ENCODE measurements at regions not wholly inside any gene's neighbourhood (a gene's known extent, or its start where the extent isn't known, plus 50 kb on each side); places are given as distances from the start of the nearest gene placed in this dataset.

DNA sequence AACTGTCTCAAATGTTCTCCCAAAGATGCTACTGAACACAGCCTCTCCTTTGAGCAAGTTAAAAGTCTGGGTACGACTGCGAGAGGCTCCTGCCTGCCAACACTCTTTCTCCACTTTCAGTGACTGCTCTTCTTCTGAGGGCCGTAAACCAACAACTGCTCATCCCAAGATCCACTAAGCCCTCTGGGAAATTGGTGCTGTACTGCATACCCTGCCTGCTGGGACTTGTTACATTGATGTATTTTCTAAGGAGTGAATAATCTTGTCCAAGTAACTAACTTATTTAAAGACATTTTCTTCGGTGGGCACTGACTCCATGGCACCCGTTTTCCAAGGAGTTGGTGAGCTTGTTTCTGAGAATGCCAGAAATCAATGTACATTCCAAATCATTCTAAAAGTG, 87.2 kb downstream of the ZNF280B start:
- TF ChIP-seq POLR2A (IDR thresholded peaks at IDR 0.05; ENCODE audit: low read depth, low read length): no peak
- FAIRE-seq (no peak), DNase-seq (ENCODE audit: insufficient read length, low spot score) (no peak)

DNA sequence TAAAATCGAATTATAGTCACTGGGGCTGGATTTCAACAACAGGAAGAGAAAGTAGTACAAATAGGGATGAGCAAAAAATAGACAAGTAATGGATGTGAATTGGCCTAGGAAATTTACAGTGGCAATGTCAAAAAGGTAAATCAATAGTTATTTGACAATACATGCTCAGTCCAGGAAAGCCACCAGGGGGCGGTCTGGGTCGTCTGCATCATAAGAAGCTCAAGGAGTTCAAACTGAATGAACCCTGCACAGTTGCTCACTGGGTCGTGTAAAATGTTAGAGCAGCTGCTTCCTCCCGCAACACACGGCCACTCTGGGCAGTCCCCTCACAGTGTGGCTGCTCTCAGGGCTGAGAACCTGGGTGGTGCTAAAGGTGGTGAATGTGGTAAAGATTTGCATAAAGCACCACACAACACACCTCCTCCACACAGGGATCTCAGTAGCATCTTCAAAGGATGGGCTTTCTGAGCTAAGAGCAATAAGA, 85.9 kb downstream of the ZNF280B start:
- DNase-seq (ENCODE audit: insufficient read length, low spot score) (peak; percentile 23), FAIRE-seq (peak; percentile 6)
- no peak for TF ChIP-seq POLR2A (IDR thresholded peaks at IDR 0.05; ENCODE audit: low read depth, low read length)

- DNase-seq (ENCODE audit: insufficient read length, low spot score) (no peak), FAIRE-seq (no peak)
- TF ChIP-seq POLR2A (IDR thresholded peaks at IDR 0.05; ENCODE audit: low read depth, low read length): no peak
Observed at GRCh38 chr22:22423681-22424080, 84.9 kb downstream of the ZNF280B start.

- no peak for TF ChIP-seq POLR2A (IDR thresholded peaks at IDR 0.05; ENCODE audit: low read depth, low read length)
- FAIRE-seq (no peak), DNase-seq (ENCODE audit: insufficient read length, low spot score) (no peak)
Observed at GRCh38 chr22:22424210-22424800, 84.2 kb downstream of the ZNF280B start.

GRCh38 chr22:22424956-22425355, 83.6 kb downstream of the ZNF280B start:
- no peak for DNase-seq (ENCODE audit: insufficient read length, low spot score)
- FAIRE-seq: no peak
- TF ChIP-seq POLR2A (IDR thresholded peaks at IDR 0.05; ENCODE audit: low read depth, low read length): no peak

DNA sequence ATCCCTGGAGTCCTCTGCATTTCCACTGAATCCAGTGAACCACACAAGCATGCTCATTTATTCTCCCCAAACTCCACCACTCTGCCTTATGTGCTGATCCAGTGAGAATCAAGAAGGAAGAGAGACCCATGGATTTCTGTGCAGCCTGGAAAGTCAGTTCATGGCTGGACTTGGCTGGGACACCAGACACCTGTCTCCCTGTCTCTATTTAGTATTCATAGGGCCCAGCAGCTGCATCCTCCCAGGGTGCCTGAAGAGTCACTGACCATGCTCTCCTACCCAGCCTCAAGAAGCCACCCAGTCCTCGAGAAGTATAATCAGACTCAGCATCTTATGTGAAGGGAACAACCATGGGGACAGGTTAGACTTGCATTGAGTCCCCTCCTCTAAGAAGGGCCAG, 83.2 kb downstream of the ZNF280B start:
- no peak for DNase-seq (ENCODE audit: insufficient read length, low spot score)
- no peak for TF ChIP-seq POLR2A (IDR thresholded peaks at IDR 0.05; ENCODE audit: low read depth, low read length)
- no peak for FAIRE-seq

DNA sequence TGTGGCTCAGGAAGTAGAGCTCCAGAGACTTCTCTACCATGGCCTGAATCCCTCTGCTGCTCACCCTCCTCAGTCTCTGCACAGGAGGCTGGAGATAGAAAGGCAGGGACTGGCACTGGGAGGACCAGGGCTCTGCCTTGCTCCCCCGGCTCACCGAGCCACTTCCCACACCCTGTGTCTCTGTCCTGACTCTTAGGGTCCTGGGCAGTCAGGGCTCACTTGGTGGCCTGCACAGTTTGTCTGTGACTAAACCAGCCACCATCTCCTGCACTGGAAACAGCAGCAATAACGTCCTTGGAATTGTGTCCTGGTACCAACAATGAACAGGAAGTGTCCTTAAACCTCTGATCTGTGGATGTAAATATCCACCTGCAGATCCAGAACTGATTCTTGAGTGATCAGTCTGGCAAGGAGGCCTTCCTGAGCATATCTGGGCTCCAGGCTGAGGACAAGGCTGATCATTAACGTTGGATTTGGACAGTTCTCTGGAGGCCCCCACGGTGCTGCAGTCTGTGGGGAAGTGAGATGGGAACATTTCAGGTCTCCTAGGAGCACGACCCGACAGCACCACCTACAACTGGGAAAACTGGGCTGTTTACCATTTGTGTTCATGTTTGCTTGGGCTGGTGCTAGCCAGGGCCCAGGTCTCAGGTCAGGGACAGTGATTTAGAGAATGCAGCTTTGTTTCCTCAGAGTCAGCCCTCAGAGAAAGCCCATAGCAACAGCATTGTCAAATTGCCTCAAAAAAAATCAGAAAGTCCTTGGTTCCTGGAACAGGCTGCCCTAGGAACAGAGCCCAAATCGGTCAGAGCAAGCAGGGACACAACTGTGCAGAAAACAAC, 82.5 kb downstream of the ZNF280B start:
- no peak for TF ChIP-seq POLR2A (IDR thresholded peaks at IDR 0.05; ENCODE audit: low read depth, low read length)
- no peak for DNase-seq (ENCODE audit: insufficient read length, low spot score)
- no peak for FAIRE-seq

GRCh38 chr22:22427542-22428065, 80.9 kb downstream of the ZNF280B start:
- TF ChIP-seq POLR2A (IDR thresholded peaks at IDR 0.05; ENCODE audit: low read depth, low read length): no peak
- no peak for FAIRE-seq
- DNase-seq (ENCODE audit: insufficient read length, low spot score): no peak

- FAIRE-seq (no peak), DNase-seq (ENCODE audit: insufficient read length, low spot score) (no peak)
- no peak for TF ChIP-seq POLR2A (IDR thresholded peaks at IDR 0.05; ENCODE audit: low read depth, low read length)
Observed at GRCh38 chr22:22428222-22429098, 80.1 kb downstream of the ZNF280B start.

DNA sequence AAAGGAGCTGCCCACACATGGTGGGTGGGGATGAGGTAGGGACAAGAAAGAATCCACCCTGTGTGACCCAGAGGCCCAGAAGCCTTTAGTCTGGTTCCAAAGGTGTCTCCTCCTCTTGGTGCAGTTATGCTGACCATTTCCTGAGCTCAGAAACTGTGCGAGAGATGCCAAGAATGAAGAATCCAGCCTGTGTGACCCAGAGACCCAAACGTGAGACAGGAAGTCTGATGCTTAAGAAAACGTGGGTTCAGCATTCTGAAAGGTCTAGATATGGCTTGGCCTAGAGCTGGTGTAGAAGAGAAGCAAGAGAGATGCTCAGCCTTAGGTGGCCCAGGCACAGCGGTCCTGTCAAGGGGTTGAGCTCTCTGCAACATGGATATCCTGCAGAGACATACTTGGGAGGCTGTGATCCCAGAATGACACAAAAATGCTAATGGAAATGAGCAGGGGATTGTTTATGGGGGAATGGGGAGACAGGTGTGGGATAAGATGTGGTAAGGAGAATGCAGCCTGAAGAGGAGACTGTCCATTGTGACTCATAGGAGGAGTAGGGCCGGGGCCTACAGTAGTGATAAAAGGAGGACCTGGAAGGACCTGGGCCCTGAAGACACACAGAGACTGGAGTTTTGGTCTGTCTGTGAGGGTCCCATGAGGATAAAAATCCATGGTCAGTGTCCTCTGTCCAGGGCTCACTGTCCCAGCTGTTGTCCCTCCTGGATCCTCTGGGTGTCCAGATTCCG, 79.0 kb downstream of the ZNF280B start:
- FAIRE-seq (no peak), DNase-seq (ENCODE audit: insufficient read length, low spot score) (no peak)
- no peak for TF ChIP-seq POLR2A (IDR thresholded peaks at IDR 0.05; ENCODE audit: low read depth, low read length)

DNA sequence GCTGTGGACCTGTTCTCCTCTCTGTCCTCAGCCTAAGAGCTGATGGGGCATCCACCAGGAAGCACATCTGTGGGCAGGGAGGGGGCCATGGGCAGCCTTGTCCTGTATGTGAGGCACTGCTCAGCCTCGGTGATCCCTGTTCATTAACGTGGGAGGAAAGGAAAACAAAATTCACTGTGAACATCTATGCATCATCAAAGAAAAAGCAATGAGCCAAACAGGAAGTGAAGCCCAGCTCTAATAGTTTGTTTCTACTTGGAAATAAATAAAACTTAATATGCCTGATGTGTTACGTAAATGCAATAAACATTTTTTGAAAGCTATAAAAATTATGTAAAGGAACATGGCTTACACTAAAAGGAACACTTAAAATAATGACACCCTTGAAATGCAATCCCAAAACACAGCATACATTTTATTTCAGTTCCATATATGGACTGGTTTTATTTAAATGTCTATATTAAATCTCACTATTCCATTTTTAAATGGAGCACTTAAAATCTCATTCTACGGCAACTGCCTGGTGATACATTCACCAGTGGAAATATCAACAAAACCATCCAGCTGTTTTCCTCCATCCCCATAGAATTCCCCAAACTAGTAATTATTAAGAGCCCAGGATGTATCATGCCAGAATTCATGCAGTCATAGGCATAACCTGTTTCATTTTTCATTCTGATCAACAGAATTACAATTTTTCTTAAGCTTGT, 78.3 kb downstream of the ZNF280B start:
- FAIRE-seq (no peak), DNase-seq (ENCODE audit: insufficient read length, low spot score) (no peak)
- no peak for TF ChIP-seq POLR2A (IDR thresholded peaks at IDR 0.05; ENCODE audit: low read depth, low read length)

GRCh38 chr22:22431271-22432220, 77.0 kb downstream of the ZNF280B start:
- DNase-seq (ENCODE audit: insufficient read length, low spot score): peak; percentile 29
- no peak for FAIRE-seq
- TF ChIP-seq POLR2A (IDR thresholded peaks at IDR 0.05; ENCODE audit: low read depth, low read length): no peak
